OCI-LY7 (cell line): ENCODE measurements at regions not wholly inside any gene's neighbourhood (a gene's known extent, or its start where the extent isn't known, plus 50 kb on each side); places are given as distances from the start of the nearest gene placed in this dataset.

Experiments
- BruUV-seq: library from RNA; stranded (reverse); fragments of 400-500 nt; replicated peaks from 2 replicates; lab custom pipeline; 2021; lab: Mats Ljungman, UMichigan
- CTCF ChIA-PET: fragments of 300-600 bp; sonication (Branson Sonifier 250); formaldehyde crosslinking; loops from one replicate; lab custom pipeline; 2022; ENCODE audit warnings: antibody characterized with exemption; ENCODE audit not compliant: unreplicated experiment; lab: Charles Lee
- POLR2A ChIA-PET: fragments of 300-600 bp; sonication (Branson Sonifier 250); formaldehyde crosslinking; loops from one replicate; lab custom pipeline; 2022; ENCODE audit warnings: antibody characterized with exemption; lab: Charles Lee
- DNase-seq: peaks from one replicate; pipeline ENCODE4 v3.0.0-alpha.2; 2015; ENCODE audit warnings: low spot score
- H2AFZ ChIP-seq: fragments of 200-600 bp; sonication (generic), shearing (Covaris generic); 2 replicates; pipeline ENCODE4 v1.6.1; 2014; ENCODE audit warnings: mild to moderate bottlenecking, antibody characterized with exemption, low read length, moderate library complexity
- H3K27ac ChIP-seq: fragments of 200-600 bp; sonication (generic); 2 replicates; pipeline ENCODE4 v1.5.1; 2014; ENCODE audit warnings: mixed run types, low read depth, mild to moderate bottlenecking, moderate library complexity, low read length, inconsistent platforms; ENCODE audit not compliant: poor library complexity, severe bottlenecking
- H3K36me3 ChIP-seq: fragments of 200-600 bp; sonication (generic); 2 replicates; pipeline ENCODE4 v1.6.1; 2014; ENCODE audit warnings: mild to moderate bottlenecking, antibody characterized with exemption, low read length, moderate library complexity, mixed read lengths; ENCODE audit not compliant: insufficient read depth
- H3K4me1 ChIP-seq: fragments of 200-600 bp; sonication (generic); 2 replicates; pipeline ENCODE4 v1.5.1; 2014; ENCODE audit warnings: mild to moderate bottlenecking, low read length; ENCODE audit not compliant: insufficient read depth, poor library complexity, severe bottlenecking
- H3K4me2 ChIP-seq: fragments of 200-600 bp; sonication (generic); 2 replicates; pipeline ENCODE4 v1.6.1; 2014; ENCODE audit warnings: mild to moderate bottlenecking, low read length
- H3K4me3 ChIP-seq: fragments of 200-600 bp; sonication (generic); 2 replicates; pipeline ENCODE4 v1.5.1; 2014; ENCODE audit warnings: mild to moderate bottlenecking, low read depth, low read length; ENCODE audit not compliant: poor library complexity, severe bottlenecking
- H3K79me2 ChIP-seq: fragments of 200-600 bp; sonication (generic); 2 replicates; pipeline ENCODE4 v1.6.1; 2016; ENCODE audit warnings: low read depth, mild to moderate bottlenecking, low read length, moderate library complexity, mixed read lengths; ENCODE audit not compliant: insufficient read depth
- H3K9me2 ChIP-seq: fragments of 200-600 bp; sonication (generic); 2 replicates; pipeline ENCODE4 v1.6.1; 2016; ENCODE audit warnings: mild to moderate bottlenecking, low read length, mixed read lengths; ENCODE audit not compliant: insufficient read depth
- H3K9me3 ChIP-seq: fragments of 200-600 bp; sonication (generic); 2 replicates; pipeline ENCODE4 v1.6.1; 2014; ENCODE audit warnings: mild to moderate bottlenecking, mixed run types, low read length, mixed read lengths
- H4K20me1 ChIP-seq: fragments of 200-600 bp; sonication (generic); 2 replicates; pipeline ENCODE4 v1.6.1; 2014; ENCODE audit warnings: mild to moderate bottlenecking, antibody characterized with exemption, low read length, moderate library complexity, mixed read lengths; ENCODE audit not compliant: insufficient read depth
- EZH2phosphoT487 ChIP-seq: fragments of 200-600 bp; sonication (generic); IDR thresholded peaks from 2 replicates; pipeline ENCODE4 v1.6.1; 2018; ENCODE audit warnings: low read depth, borderline replicate concordance, mild to moderate bottlenecking, mixed run types, antibody characterized with exemption, low read length, moderate library complexity, mixed read lengths
- intact Hi-C: fragments of 100-400 bp; cut with micrococcal nuclease; formaldehyde crosslinking; loops from one replicate; pipeline ENCODE4 v1.10.0; 2022; ENCODE audit not compliant: unreplicated experiment
- TF ChIP-seq, protein P1 (sequence below): fragments of 200-600 bp; sonication (generic); conservative IDR thresholded peaks from 2 replicates; pipeline ENCODE4 v1.5.1; 2014; ENCODE audit warnings: mild to moderate bottlenecking, antibody characterized with exemption, low read length, moderate library complexity, mixed read lengths

DNA sequence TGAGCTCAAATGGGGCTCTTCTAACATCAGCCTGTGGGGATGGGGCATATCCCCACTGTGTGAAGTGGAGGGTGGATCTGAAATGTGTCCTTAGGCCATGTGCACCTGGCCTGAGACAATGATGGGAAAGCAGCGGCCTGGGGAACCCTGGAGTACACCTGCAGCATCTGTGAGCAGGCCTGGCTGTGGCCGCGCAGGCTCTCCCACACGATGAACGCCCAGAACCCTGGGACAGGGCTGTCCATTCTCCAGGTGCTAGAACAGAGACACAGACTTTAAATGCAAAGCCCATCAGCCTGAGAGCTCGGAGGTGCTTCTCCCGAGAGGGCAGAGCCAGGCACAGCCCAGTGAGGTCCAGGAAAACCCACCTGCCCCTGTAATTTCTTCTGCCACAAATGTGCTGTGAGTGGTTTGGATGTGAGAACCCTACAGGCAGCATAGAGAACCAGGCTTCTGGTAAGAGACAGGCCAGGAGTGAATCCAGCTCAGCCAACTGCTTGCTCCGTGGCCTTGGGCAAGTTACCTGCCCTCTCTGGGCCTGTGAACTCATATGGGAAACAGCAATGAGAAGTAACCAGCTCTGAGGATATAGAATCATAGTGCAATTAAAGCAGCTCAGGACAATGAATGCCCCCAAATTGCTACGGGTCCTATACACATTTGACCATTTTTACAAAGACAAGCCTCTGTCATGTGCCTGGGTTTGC, 167.9 kb downstream of the SHANK2 start:
- CTCF ChIA-PET, result interaction anchor here (0.6 kb wide), 1 partner anchor 25 kb away, joined by 4 read pairs; no protein-coding TSS in a partner anchor
- no TSS peak for BruUV-seq
- H3K79me2 ChIP-seq, result no peaks in the 10 kb centered on the region
- intact Hi-C loops, result no loop called here
- POLR2A ChIA-PET, result no interaction called here
- no peaks in the 10 kb centered on the region for H3K36me3 ChIP-seq
- no peak for DNase-seq
- no peak overlapping the region for H3K27ac ChIP-seq
- no peaks in the 10 kb centered on the region for H3K9me2 ChIP-seq
- H2AFZ ChIP-seq, result no peak overlapping the region
- no peaks in the 10 kb centered on the region for H3K9me3 ChIP-seq
- H3K4me3 ChIP-seq, result no peak overlapping the region
- no peaks in the 10 kb centered on the region for H3K4me1 ChIP-seq
- H4K20me1 ChIP-seq, result no peaks in the 10 kb centered on the region
- no peak for TF ChIP-seq EZH2phosphoT487
- TF ChIP-seq, protein P1, sequence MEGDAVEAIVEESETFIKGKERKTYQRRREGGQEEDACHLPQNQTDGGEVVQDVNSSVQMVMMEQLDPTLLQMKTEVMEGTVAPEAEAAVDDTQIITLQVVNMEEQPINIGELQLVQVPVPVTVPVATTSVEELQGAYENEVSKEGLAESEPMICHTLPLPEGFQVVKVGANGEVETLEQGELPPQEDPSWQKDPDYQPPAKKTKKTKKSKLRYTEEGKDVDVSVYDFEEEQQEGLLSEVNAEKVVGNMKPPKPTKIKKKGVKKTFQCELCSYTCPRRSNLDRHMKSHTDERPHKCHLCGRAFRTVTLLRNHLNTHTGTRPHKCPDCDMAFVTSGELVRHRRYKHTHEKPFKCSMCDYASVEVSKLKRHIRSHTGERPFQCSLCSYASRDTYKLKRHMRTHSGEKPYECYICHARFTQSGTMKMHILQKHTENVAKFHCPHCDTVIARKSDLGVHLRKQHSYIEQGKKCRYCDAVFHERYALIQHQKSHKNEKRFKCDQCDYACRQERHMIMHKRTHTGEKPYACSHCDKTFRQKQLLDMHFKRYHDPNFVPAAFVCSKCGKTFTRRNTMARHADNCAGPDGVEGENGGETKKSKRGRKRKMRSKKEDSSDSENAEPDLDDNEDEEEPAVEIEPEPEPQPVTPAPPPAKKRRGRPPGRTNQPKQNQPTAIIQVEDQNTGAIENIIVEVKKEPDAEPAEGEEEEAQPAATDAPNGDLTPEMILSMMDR, result no peak
- no peak overlapping the region for H3K4me2 ChIP-seq

- DNase-seq, result no peak
- ChIA-PET CTCF (interaction anchor here (0.7 kb wide), 1 partner anchor 64 kb away, joined by 6 read pairs; no protein-coding TSS in a partner anchor), POLR2A (no interaction called here)
- no peak for TF ChIP-seq EZH2phosphoT487
- TF ChIP-seq, protein P1, result no peak
- no peak overlapping the region for H3K27ac ChIP-seq
- no peaks in the 10 kb centered on the region for H3K9me3 ChIP-seq
- intact Hi-C loops, result no loop called here
- no peak overlapping the region for H2AFZ ChIP-seq
- no peaks in the 10 kb centered on the region for H3K4me1 ChIP-seq
- no TSS peak for BruUV-seq
- no peaks in the 10 kb centered on the region for H3K36me3 ChIP-seq
- H3K4me2 ChIP-seq, result no peak overlapping the region
- no peaks in the 10 kb centered on the region for H3K79me2 ChIP-seq
- H4K20me1 ChIP-seq, result no peaks in the 10 kb centered on the region
- no peaks in the 10 kb centered on the region for H3K9me2 ChIP-seq
- no peak overlapping the region for H3K4me3 ChIP-seq
Observed at GRCh38 chr11:71083105-71083504, 169.3 kb downstream of the SHANK2 start.

- CTCF ChIA-PET, result no interaction called here
- no peak overlapping the region for H3K27ac ChIP-seq
- DNase-seq, result no peak
- no peaks in the 10 kb centered on the region for H3K36me3 ChIP-seq
- no peaks in the 10 kb centered on the region for H3K4me1 ChIP-seq
- no peak for TF ChIP-seq EZH2phosphoT487
- TF ChIP-seq, protein P1, result no peak
- intact Hi-C loops, result no loop called here
- H3K9me2 ChIP-seq, result no peaks in the 10 kb centered on the region
- no peaks in the 10 kb centered on the region for H4K20me1 ChIP-seq
- no peak overlapping the region for H3K4me2 ChIP-seq
- H3K4me3 ChIP-seq, result no peak overlapping the region
- H3K9me3 ChIP-seq, result no peaks in the 10 kb centered on the region
- no TSS peak for BruUV-seq
- H3K79me2 ChIP-seq, result no peaks in the 10 kb centered on the region
- POLR2A ChIA-PET, result no interaction called here
- no peak overlapping the region for H2AFZ ChIP-seq
Observed at GRCh38 chr11:71082454-71082853, 169.9 kb downstream of the SHANK2 start.
